Activated T-helper 1 cell treated with anti-CD3 and anti-CD28 coated beads, Interleukin-2, amount 50 U/mL, for 16 hours (primary cell): ENCODE measurements at regions not wholly inside any gene's neighbourhood (a gene's known extent, or its start where the extent isn't known, plus 50 kb on each side); places are given as distances from the start of the nearest gene placed in this dataset.

ENCODE experiments used
- DNase-seq, 2 donors: peaks; one replicate each; pipeline ENCODE4 v3.0.0-alpha.2; 2020; ENCODE audit warnings: low read depth in 1 of 2, low spot score in 1 of 2

DNA sequence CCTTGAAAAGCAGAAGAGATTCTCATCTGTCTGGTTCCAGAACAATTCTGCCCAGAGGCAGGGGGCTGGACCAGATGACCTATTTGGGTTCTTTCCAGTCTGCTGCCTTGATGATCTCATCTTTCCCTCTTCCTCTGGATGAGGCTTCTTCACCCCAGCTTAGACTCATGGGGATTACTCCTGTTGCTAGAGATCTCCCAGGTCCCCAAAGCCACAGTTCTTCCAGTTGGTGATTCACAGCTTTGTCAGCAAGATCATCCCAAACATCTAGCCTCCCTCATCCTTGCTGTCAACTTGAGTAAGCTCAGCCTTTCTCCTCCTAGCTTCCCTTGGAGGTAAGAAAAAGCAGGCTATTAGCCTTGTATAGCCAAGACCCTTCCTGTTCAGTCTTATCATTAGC, 64.2 kb upstream of the PJA1 start:
- DNase-seq: no peak

DNA sequence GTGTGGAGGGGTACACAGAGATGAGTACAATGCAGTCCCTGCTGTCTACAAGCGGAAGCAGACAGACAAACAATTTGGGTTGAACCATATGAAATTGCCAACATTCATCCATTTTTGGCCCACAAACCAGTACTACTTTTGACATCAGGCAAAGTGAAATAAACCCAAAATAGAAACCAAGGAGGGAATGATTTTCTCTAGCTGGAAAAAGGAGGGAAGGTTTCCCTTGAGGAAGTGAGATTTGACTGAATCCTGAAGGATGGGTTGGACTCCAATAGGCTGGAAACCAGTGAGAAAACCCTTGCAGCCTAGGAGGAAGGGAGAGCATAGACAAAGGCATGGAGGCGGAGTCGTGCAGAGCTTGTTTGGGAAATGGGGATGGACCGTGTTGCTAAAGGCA, 63.5 kb upstream of the PJA1 start:
- DNase-seq: no peak

DNA sequence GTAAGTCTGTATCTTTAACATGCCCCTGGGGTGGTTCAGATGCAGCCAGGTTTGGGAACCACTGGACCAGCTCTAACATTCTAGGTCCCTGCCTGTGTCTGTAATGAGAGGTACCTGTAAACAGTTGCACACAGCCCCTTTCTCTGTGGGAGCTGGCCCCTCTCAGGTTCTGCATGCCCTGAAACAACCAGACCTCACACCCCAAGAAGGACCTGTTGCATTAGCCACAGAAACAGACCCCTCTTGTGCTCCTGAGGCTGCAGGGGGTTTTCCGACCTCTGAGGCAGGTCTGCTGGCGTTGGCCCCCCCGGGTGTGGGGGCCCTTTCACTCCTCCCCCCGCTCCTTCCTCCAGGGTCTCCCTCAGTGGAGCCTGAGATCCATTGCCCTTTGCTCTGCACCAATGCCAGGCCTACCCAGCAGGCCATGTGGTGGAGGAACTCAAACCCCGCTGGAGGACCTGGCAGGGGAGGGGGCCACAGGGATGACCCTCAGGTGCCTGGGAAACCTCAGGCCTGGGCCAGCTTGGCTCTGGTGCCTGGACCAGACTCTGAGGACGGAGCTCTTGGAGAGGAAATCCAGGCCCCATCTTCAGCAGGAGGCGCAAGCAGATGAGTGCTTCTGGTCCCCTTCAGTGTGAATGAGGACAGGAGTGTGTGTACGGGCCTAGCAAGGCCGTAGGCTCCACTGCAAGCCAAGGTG, 61.4 kb upstream of the PJA1 start:
- DNase-seq: no peak

DNA sequence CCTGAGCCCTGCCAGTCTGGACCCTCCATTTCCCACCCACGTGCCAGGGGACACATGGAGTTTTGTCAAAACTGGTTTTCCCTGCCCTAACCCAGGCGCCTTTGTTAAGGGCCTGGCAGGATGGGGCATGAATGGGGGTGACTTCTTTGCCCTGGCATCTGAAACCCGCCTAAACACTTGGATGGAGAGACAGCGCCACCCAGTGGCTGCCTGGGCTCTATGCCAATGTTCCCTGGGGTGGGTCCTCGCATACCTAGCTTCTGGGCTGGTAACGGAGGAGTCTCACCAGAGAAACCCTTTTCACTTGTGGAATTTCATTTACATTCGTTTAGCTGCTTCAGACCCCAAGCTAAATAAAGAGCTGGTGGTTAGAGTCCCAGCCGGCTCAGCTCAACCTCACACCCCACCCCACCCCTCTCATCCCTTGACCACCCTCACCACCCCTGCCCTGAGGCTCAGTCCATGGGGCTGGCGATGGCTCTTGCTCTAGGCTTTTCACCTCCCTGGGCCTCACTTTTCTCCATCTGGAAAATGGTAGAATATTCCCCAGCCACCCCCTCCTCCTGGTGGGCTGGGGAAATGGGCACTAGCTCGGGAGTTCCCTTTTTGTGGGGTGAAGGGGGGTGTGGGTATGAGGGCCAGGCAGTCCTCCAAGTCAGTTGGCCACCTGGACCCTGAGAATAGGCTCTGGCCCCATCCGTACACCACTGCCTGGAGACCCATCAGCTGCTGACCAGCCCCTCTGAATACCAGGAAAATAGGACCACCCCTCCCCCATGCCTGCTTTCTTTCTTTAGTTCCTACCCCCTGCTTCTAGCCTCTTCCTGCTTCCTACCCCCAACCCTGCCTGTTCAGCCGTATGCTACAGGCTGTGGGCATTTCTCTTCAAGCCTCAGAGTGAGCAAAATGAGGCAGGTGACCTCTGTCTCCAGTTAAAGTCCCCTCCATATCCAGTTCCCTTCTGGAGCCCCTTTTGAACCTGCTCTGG, 57.1 kb upstream of the PJA1 start:
- DNase-seq: peak; percentile 52 to 60

DNA sequence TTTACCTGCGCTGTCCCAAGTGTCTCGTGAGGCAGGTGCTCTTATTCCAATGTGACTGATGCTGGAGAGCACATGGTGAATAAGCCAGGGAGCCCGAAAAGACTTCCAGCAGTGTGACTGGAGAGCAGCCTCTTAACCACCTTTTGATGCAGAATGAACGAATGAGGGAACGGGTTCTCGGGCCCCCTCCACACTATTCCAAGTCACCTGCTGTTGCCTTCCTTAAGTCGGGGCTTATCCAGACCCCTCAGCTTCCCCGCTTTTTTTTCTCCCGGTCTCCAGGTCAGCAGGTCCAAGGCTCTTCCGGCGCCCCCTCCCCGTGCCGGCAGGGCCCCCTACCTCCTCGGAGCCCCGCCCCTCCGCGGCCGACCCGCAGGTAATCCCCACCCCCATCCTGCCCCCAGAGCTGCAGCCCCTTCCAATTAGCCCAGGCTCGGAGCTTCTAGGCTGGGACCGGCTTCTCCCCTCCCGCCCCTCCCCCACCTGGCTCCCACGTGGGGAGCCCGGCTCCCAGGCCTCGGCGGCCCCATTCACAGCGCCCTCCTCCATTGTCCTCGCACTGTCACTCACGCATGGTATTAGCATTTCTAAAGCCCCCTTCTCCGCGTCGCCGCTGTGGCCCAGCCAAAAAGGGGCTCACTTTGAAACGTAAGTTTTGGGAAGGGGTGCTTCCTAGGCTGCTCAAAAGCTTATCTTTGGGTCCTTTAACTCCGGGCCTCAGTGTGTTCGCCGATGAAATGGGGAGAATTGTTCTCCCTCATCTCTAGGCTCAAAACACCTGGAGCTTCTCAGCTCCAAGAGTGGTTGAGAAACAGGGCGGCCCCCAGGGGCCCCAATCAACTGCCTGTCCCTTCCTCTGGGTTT, 56.2 kb upstream of the PJA1 start:
- DNase-seq: no peak

DNA sequence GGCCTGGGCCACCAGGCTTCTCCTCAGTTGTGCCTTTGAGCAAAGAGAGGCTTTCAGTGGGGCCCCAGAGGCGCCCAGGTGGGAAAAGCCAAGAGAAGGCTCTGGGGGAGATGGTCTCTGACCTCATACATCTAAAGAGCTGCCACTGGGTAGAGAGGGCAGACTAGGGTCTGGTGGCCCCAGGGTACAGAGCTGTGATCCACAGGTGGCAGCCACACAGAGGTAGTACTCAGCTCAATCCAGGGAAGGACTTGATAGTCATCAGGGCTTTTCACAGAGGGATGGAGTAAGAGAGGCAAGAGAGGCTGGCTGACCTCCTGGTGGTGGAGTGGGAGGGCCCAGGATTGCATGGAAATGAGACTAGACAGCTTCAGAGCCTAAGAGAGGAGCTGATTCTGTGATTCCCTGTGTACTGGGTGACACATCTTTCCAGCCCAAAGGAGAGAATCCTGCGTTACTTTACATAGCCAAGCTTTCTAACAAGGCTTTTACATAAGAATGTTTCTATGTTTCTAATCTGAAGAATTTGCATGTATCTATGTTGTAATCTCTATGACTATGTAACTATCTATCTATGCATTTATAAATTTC, 53.2 kb upstream of the PJA1 start:
- DNase-seq: no peak

DNA sequence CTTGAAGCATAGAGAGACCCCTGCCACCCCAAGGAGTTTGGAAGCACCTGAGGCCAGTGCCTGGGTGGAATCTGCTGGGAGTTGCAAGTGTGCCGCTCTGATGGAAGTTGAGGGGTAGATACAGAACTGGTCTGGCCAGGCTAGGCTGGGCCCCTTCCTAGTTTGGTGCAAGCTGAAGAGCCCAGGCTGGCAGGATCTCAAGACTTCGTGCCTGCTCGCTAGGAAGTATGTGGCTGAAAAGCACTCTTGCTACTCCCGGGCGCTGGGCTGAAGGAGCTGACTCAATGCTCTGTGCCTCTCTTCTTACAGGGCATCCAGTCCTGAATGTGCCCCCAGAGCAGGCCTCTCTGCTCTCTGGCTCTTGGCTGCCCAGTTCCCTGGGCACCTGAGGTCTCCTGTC, 51.7 kb upstream of the PJA1 start:
- DNase-seq: no peak

DNA sequence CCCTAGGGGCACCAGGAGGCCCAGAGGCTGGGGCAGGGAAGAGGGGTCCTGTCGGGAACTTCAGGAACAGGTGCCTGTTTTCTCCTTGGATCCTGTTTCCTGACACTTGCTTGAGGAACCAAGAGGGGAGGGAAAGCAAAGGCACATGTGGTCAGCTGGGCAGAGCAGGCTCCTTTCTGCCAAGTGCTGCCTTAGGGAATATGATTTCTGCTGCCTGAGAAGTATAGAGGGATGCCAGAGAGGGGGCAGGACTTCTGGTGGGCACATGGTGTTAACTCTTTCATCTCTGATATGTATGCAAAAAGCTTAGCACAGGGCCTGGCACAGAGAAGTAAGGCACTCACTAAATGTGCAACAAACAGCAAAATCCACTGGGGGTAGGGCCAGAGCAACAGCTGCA, 51.2 kb upstream of the PJA1 start:
- no peak for DNase-seq

DNA sequence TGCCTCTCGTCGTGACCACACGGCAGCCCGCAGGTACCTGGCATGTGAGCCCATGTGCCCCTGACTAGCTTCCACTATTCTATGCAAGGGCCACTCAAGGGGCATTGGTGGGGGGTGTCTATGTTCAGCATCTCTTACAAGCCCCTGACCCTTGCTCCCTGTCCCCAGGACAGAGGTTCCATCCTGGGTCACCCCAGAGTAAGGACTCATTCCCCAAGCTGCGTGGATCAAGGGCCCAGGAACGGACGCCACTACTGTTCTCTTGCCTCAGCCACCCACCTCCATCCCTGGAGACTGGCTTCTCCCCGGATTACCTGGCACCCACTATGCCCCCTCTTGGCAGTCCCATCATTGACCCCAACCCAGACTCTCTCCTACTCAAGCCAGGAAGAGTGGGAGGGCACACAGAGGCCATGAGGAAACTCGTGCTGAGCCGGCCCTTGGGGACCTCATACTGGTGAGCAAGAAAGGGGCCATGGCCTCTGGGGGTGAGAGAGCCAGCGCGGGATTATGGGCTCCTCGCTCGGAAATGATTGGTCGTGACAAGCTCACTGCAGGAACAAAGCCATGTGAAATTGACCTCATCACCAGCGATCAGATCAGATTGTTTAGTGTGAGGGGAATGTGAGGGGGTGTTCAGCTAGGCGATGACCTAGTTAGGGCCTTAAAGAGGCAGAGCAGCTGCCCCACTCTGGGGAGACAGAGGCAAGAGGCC, 50.1 kb upstream of the PJA1 start:
- no peak for DNase-seq
